D721Med (cell line): ENCODE measurements at regions not wholly inside any gene's neighbourhood (a gene's known extent, or its start where the extent isn't known, plus 50 kb on each side); places are given as distances from the start of the nearest gene placed in this dataset.
A peak's percentile ranks its signal among the peaks of the same experiment; 100 is the strongest.

Experiments
- DNase-seq: peaks from one replicate; pipeline ENCODE4 v3.0.0; 2011; ENCODE audit warnings: low spot score; ENCODE audit not compliant: insufficient read length
- FAIRE-seq: peaks from 2 replicates; lab custom pipeline; 2011; peaks lifted over from hg19 to GRCh38; lab: Jason Lieb, UNC
- TF ChIP-seq, protein P1 (sequence below): IDR thresholded peaks from 2 replicates; pipeline ENCODE4 v1.5.1; 2012; ENCODE audit warnings: mild to moderate bottlenecking, control low read depth; ENCODE audit not compliant: insufficient read depth; ENCODE audit errors: missing control alignments

DNA sequence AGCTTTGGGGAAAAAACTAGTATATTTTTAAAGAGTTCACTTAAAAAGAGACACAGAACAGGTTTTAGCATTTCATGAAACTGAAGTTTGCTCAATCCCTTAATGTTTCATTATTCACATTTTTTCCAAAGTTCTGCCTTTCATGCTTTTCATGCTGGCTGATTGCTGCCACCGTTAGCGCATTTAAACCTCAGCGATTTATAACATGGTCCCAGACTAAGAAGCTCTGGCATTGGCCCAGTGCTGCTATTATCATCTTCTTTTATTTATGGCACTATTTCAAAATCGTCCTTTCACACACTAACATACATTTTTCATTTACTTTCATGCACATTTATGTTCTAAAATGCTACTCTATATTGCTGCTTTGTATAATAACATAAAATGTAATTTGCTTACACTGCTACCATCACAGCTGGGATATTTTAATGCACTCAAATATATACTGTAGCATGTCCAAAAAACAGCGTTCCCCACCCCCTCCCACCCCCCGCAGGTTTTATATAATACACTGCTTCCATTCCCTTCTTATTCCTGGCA, 141.9 kb downstream of the MPP7 start:
- FAIRE-seq = no peak
- TF ChIP-seq, protein P1, sequence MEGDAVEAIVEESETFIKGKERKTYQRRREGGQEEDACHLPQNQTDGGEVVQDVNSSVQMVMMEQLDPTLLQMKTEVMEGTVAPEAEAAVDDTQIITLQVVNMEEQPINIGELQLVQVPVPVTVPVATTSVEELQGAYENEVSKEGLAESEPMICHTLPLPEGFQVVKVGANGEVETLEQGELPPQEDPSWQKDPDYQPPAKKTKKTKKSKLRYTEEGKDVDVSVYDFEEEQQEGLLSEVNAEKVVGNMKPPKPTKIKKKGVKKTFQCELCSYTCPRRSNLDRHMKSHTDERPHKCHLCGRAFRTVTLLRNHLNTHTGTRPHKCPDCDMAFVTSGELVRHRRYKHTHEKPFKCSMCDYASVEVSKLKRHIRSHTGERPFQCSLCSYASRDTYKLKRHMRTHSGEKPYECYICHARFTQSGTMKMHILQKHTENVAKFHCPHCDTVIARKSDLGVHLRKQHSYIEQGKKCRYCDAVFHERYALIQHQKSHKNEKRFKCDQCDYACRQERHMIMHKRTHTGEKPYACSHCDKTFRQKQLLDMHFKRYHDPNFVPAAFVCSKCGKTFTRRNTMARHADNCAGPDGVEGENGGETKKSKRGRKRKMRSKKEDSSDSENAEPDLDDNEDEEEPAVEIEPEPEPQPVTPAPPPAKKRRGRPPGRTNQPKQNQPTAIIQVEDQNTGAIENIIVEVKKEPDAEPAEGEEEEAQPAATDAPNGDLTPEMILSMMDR = no peak

DNA sequence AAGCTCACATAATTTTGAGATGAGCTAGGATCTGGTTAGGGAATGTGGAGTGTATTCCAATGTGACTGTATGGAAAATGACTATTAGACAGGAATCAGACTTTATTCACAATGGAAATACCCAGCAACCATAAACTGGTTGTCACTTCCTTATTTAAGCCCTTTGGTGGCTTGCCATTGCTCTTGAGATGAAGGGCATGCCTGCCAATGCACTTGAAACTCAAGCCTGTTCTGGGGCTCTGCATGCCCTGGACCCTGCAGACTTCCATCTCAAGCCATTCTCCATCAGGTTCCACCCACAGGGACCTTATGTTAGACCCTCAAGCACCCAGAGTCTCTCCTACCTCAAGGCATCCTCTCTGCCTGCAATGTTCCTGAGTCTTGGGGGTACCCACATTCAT, 145.5 kb downstream of the MPP7 start:
- FAIRE-seq (no peak), DNase-seq (no peak)
- TF ChIP-seq, protein P1 = no peak

More for the DNA sequence above, 141.9 kb downstream of the MPP7 start:
- no peak for DNase-seq

DNA sequence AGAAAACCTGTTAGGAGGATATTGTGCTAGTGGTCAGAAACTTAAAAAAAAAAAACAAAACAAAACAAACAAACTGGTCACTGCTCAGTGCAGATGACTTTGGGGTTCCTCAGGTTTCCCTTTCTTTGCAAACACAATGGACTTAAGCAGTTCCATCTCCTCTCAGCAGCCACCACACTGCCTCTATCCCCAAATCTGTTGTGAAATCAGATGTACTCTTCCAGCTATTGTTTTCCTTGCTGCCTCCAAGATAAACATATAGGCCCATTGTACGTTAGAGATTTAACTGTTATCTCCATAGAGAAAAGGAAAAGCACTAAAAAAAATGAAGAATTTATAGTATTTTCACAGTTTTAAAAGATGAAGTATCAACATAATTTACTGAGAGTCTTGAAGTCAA, 147.1 kb downstream of the MPP7 start:
- TF ChIP-seq, protein P1 = no peak
- FAIRE-seq (no peak), DNase-seq (no peak)

DNA sequence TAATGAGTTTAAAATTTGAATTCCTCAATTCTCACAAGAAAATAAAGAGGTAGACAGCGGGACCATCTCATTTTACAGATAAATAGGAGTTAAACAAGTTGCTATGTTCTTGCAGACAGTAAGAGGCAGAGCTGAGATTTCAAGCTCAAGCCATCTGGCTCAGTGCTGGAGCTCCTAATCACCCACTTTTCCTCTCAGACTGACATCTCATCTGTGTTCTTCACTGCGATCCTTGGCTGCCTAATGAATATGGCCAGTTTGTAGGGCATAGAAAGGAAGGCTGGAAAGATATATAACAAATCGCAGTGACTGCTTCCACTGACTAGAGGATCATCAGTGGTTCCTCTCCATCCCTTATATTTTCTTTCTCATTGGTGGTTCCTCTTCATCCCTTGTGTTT, 151.2 kb downstream of the MPP7 start:
- TF ChIP-seq, protein P1 = no peak
- DNase-seq (no peak), FAIRE-seq (peak; percentile 6)

DNA sequence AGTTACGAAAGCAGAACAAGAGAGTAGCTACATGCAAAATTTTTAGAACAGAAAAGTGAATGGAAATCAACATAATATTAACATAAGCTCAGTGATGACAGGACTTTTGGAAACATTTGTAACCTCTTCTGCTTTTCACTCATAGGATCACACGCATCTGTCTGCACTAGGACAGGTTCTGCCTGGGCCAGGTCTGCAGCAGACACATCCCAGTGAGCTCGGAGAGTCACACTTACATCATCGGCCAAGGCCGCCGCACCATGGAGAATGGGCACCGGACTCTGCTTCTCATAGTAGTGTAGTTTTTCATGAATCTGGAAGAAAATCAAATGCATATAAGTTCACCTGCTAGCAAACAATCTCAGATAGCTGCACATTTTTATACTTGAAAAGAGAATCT, 150.9 kb upstream of the ODAD2 start:
- no peak for DNase-seq
- FAIRE-seq = no peak
- TF ChIP-seq, protein P1 = no peak

DNA sequence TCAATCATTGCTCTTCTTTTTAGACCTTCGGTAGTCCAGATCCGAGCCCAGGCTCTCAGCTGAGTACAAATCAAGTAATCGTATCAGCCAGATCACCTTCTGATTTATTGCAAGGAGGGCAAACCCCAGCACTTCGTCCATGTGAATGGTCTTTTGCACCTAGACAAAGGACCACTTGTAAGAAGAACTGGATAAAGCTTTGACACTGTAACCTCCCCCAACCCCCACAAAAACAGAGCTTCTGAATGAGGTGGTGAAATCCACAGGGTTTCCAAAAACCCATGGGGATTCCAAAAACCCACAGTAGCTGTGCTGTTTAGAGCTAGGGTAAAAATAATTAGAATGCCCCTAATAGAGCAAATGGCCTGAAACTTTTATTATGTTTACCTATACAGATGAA, 148.8 kb upstream of the ODAD2 start:
- TF ChIP-seq, protein P1 = no peak
- no peak for FAIRE-seq

DNA sequence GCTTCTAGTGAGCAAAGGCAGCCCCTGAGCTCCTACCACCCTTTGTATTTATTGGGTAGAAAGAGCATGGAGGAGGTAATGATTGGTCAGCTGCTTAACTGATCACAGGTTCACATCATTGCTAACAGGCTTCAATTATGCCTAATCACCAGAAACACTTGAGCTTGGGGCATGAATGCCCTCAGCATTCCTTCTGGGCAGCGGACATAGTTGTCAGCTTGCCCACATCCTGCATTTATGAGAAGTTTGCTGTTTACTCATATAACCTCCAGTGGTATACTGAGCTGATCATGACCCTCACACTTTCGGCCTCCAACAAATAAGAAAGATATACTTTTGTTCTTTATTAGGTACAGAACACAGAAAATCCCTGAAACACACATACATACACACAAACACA, 140.3 kb upstream of the ODAD2 start:
- FAIRE-seq (no peak), DNase-seq (no peak)
- TF ChIP-seq, protein P1 = no peak

More for the DNA sequence above, 148.8 kb upstream of the ODAD2 start:
- DNase-seq = no peak
